Prostate gland (tissue), 2 donors: ENCODE measurements at regions not wholly inside any gene's neighbourhood (a gene's known extent, or its start where the extent isn't known, plus 50 kb on each side); places are given as distances from the start of the nearest gene placed in this dataset.

Source experiments
- DNase-seq: peaks from one replicate; pipeline ENCODE4 v3.0.0-alpha.2; 2019; ENCODE audit warnings: low spot score
- H3K27ac ChIP-seq, 2 donors: fragments of 200-600 bp; sonication (generic); 2 replicates each; pipeline ENCODE4 v1.5.1; 2017 to 2019
- H3K27me3 ChIP-seq: fragments of 200-600 bp; sonication (generic); replicated peaks from 2 replicates; pipeline ENCODE4 v1.5.1; 2019; ENCODE audit not compliant: insufficient read depth
- H3K36me3 ChIP-seq, 2 donors: fragments of 200-600 bp; sonication (generic); 1 replicate in 1 of 2; 2 replicates in 1 of 2; pipeline versions ENCODE4 v1.5.1 to v1.8.1; 2017 to 2019
- H3K4me1 ChIP-seq: fragments of 200-600 bp; sonication (generic); replicated peaks from 2 replicates; pipeline ENCODE4 v1.5.1; 2019
- H3K4me3 ChIP-seq, 2 donors: fragments of 200-600 bp; sonication (generic); 2 replicates each; pipeline ENCODE4 v1.5.1; 2017 to 2019
- H3K9me3 ChIP-seq: fragments of 200-600 bp; sonication (generic); 2 replicates; pipeline ENCODE4 v1.5.1; 2017
- CTCF ChIP-seq, 4 experiments: fragments of 200-600 bp in 2 of 4; fragments of 450-650 bp in 2 of 4; sonication (generic) in 2 of 4; IDR thresholded peaks; 1 replicate in 3 of 4; 2 replicates in 1 of 4; pipeline ENCODE4 v1.5.1; 2016 to 2019; ENCODE audit warnings: antibody characterized with exemption in 4 of 4, mild to moderate bottlenecking in 2 of 4, moderate library complexity in 2 of 4
- POLR2A ChIP-seq: fragments of 450-650 bp; IDR thresholded peaks from one replicate; pipeline ENCODE4 v1.6.1; 2016; ENCODE audit warnings: antibody characterized with exemption, mild to moderate bottlenecking
- POLR2AphosphoS5 ChIP-seq: sonication (generic); formaldehyde crosslinking; IDR thresholded peaks from one replicate; pipeline ENCODE4 v1.6.1; 2017; ENCODE audit warnings: antibody characterized with exemption
- WGBS: methylation state at CpG from one replicate; pipeline ENCODE4 v1.1.5; 2018; 5-methylcytosine and 5-hydroxymethylcytosine counted together
- intact Hi-C: fragments of 100-400 bp; cut with DNase I; formaldehyde crosslinking; loops from one replicate; pipeline ENCODE4 v1.14.2; 2022

GRCh38 chr15:54859982-54860381 lies 336.8 kb downstream of the RSL24D1 start:
- DNase-seq = no peak
- no peaks in the 10 kb centered on the region for H3K36me3 ChIP-seq
- H3K4me1 ChIP-seq = no peaks in the 10 kb centered on the region
- intact Hi-C loops = no loop called here
- no peak overlapping the region for H3K4me3 ChIP-seq
- H3K9me3 ChIP-seq = no peaks in the 10 kb centered on the region
- H3K27ac ChIP-seq = no peak overlapping the region
- H3K27me3 ChIP-seq = no peaks in the 10 kb centered on the region
- TF ChIP-seq CTCF (IDR thresholded peaks at IDR 0.05) (no peak), POLR2A (no peak), POLR2AphosphoS5 (no peak)

- H3K4me3 ChIP-seq = no peak overlapping the region
- no peaks in the 10 kb centered on the region for H3K9me3 ChIP-seq
- H3K4me1 ChIP-seq = no peaks in the 10 kb centered on the region
- no peaks in the 10 kb centered on the region for H3K27me3 ChIP-seq
- DNase-seq = no peak
- H3K36me3 ChIP-seq = no peaks in the 10 kb centered on the region
- intact Hi-C loops = no loop called here
- 98% methylated on average over 1 of the region's 1 CpG for WGBS
- H3K27ac ChIP-seq = no peak overlapping the region
- TF ChIP-seq POLR2A (no peak), CTCF (IDR thresholded peaks at IDR 0.05) (no peak), POLR2AphosphoS5 (no peak)
These were observed 342.1 kb downstream of the RSL24D1 start for GRCh38 chr15:54854667-54855066.

GRCh38 chr15:54850101-54850500 lies 346.6 kb downstream of the RSL24D1 start:
- no peaks in the 10 kb centered on the region for H3K36me3 ChIP-seq
- intact Hi-C loops = no loop called here
- no peaks in the 10 kb centered on the region for H3K4me1 ChIP-seq
- no peak overlapping the region for H3K27ac ChIP-seq
- DNase-seq = no peak
- no peak overlapping the region for H3K4me3 ChIP-seq
- H3K27me3 ChIP-seq = no peaks in the 10 kb centered on the region
- TF ChIP-seq CTCF (IDR thresholded peaks at IDR 0.05) (no peak), POLR2AphosphoS5 (no peak), POLR2A (no peak)
- WGBS = 21% methylated on average over 4 of the region's 4 CpGs
- H3K9me3 ChIP-seq = no peaks in the 10 kb centered on the region

GRCh38 chr15:54843006-54843405 lies 353.7 kb downstream of the RSL24D1 start:
- Histone ChIP-seq H3K27me3 (no peaks in the 10 kb centered on the region), H3K9me3 (no peaks in the 10 kb centered on the region), H3K4me3 (no peak overlapping the region), H3K27ac (no peak overlapping the region), H3K4me1 (no peaks in the 10 kb centered on the region), H3K36me3 (no peaks in the 10 kb centered on the region)
- intact Hi-C loops = no loop called here
- no peak for DNase-seq
- TF ChIP-seq POLR2A (no peak), CTCF (IDR thresholded peaks at IDR 0.05) (no peak), POLR2AphosphoS5 (no peak)

- no peak for DNase-seq
- no peak overlapping the region for H3K27ac ChIP-seq
- TF ChIP-seq POLR2A (no peak), POLR2AphosphoS5 (no peak), CTCF (IDR thresholded peaks at IDR 0.05) (no peak)
- no peaks in the 10 kb centered on the region for H3K4me1 ChIP-seq
- no peaks in the 10 kb centered on the region for H3K36me3 ChIP-seq
- no peaks in the 10 kb centered on the region for H3K9me3 ChIP-seq
- H3K4me3 ChIP-seq = no peak overlapping the region
- intact Hi-C loops = no loop called here
- no peaks in the 10 kb centered on the region for H3K27me3 ChIP-seq
- WGBS = 58% methylated on average over 3 of the region's 3 CpGs
These were observed 354.9 kb downstream of the RSL24D1 start for GRCh38 chr15:54841701-54842305.
